ENCODE measurements at regions not wholly inside any gene's neighbourhood (a gene's known extent, or its start where the extent isn't known, plus 50 kb on each side); places are given as distances from the start of the nearest gene placed in this dataset.

DNA sequence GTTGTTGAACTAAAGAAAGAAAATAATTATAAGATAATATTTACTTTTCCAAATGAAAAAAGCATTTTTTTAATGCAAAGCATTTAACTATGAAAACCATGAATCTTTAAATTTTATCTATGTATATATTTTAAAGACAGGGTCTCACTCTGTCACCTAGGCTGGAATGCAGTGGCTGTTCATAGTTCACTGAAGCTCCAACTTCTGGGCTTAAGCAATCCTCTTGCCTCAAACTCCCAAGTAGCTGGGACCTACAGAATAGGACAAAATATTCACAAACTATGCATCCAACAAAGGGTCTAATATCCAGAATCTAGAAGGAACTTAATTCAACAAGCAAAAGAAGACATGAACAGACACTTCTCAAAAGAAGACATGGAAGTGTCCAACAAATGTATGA is 55.9 kb upstream of the ALB start:
- H3K4me3 ChIP-seq, result no peak overlapping the region
- H3K27me3 ChIP-seq, result no peaks in the 10 kb centered on the region
- H3K27ac ChIP-seq, result no peak overlapping the region
- no peaks in the 10 kb centered on the region for H3K4me1 ChIP-seq (ENCODE audit: insufficient read depth)
- H3K9me3 ChIP-seq, result no peaks in the 10 kb centered on the region
- TF ChIP-seq POLR2A (IDR thresholded peaks at IDR 0.05), result no peak
- TF ChIP-seq, protein P1, sequence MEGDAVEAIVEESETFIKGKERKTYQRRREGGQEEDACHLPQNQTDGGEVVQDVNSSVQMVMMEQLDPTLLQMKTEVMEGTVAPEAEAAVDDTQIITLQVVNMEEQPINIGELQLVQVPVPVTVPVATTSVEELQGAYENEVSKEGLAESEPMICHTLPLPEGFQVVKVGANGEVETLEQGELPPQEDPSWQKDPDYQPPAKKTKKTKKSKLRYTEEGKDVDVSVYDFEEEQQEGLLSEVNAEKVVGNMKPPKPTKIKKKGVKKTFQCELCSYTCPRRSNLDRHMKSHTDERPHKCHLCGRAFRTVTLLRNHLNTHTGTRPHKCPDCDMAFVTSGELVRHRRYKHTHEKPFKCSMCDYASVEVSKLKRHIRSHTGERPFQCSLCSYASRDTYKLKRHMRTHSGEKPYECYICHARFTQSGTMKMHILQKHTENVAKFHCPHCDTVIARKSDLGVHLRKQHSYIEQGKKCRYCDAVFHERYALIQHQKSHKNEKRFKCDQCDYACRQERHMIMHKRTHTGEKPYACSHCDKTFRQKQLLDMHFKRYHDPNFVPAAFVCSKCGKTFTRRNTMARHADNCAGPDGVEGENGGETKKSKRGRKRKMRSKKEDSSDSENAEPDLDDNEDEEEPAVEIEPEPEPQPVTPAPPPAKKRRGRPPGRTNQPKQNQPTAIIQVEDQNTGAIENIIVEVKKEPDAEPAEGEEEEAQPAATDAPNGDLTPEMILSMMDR (IDR thresholded peaks at IDR 0.05), result no peak
- DNase-seq, result no peak
- intact Hi-C loops (cut with DNase I), result loop anchor here in 1 of 4 donors (10.0 kb wide), 1 partner anchor 307 kb away; no protein-coding TSS in a partner anchor
- H3K36me3 ChIP-seq, result no peaks in the 10 kb centered on the region

DNA sequence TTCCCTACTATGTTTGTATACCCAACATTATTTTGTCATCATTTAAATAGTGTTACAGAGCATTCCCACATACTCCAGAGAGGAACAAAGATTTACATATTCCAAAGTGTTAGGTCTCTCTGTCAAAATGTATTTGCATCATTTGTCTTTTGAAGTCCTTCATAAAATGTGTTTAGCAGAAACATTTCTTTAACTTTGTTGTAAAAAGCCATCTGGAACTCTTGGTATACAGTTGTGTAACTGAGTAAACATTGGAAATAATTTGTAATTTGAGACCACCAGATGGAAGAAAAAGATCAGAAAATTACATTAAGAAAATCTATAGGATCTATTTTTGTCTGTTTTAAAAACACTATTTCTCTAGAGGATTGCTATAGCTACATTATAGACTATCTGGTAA is 56.6 kb upstream of the ALB start:
- intact Hi-C loops (cut with DNase I), result loop anchor here in 1 of 4 donors (10.0 kb wide), 1 partner anchor 307 kb away; no protein-coding TSS in a partner anchor
- no peak for DNase-seq
- H3K9me3 ChIP-seq, result no peaks in the 10 kb centered on the region
- H3K4me3 ChIP-seq, result no peak overlapping the region
- no peaks in the 10 kb centered on the region for H3K36me3 ChIP-seq
- H3K27ac ChIP-seq, result no peak overlapping the region
- no peak for TF ChIP-seq POLR2A (IDR thresholded peaks at IDR 0.05)
- TF ChIP-seq, protein P1 (IDR thresholded peaks at IDR 0.05), result no peak
- no peak for TF ChIP-seq EP300 (IDR thresholded peaks at IDR 0.05)
- no peaks in the 10 kb centered on the region for H3K27me3 ChIP-seq
- H3K4me1 ChIP-seq (ENCODE audit: insufficient read depth), result no peaks in the 10 kb centered on the region

DNA sequence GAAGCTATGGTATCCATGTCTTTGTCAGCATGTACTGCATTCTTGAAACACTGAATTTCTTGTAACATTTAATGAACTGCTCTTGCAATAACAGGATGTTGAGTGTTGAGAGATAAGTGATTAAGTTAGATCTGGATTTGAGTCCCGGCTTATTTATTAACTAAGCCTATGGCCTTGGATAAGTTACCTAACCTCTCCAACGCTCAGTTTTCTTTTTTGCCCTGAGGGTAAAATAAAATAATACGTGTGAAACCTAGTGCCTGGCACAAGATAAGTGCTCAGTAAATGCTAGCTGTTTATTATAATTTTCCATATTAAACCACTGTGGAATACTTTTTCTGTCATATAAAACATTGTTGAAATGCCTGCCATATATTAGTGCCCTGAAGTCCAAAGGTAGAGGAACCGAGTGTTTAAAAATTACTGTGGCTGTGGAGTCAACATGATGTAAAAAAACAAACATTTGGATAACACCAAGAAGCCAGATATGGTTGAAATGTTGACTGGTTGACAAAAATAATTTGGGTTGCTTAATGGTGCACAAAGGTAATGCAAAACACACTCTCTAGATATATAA is 58.6 kb upstream of the ALB start:
- Histone ChIP-seq H3K9me3 (no peaks in the 10 kb centered on the region), H3K27me3 (no peaks in the 10 kb centered on the region), H3K4me3 (no peak overlapping the region), H3K36me3 (no peaks in the 10 kb centered on the region), H3K4me1 (ENCODE audit: insufficient read depth) (no peaks in the 10 kb centered on the region), H3K27ac (no peak overlapping the region)
- intact Hi-C loops (cut with DNase I), result loop anchor here in 1 of 4 donors (10.0 kb wide), 1 partner anchor 309 kb away; no protein-coding TSS in a partner anchor
- WGBS, 3 donors, result 44 to 71% (median 60%) methylated on average over 4 of the region's 4 CpGs
- TF ChIP-seq, protein P1 (IDR thresholded peaks at IDR 0.05), result no peak
- TF ChIP-seq POLR2A (IDR thresholded peaks at IDR 0.05) (no peak), EP300 (IDR thresholded peaks at IDR 0.05) (no peak)
- no peak for DNase-seq

DNA sequence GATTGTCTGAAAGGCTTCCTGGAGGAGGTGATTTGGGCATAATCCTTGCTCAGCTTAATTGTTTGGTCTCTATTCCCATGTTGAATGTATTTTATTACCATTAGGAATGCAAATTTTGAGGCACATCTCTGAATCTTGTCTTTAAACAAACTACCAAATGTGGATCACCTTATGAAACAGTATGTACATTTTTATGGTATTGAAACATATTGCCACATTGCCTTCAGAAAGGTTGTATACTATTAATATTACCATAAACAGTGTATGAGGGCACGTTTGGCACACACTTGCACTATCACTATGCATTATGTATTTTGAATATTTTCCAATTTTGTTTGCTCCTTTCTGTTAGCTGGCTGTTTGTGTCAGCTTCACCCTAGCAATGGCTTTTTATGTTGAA is 60.0 kb upstream of the ALB start:
- DNase-seq, result no peak
- TF ChIP-seq EP300 (IDR thresholded peaks at IDR 0.05), result no peak
- TF ChIP-seq, protein P1 (IDR thresholded peaks at IDR 0.05), result no peak
- TF ChIP-seq POLR2A (IDR thresholded peaks at IDR 0.05), result no peak
- Histone ChIP-seq H3K27me3 (no peaks in the 10 kb centered on the region), H3K4me1 (ENCODE audit: insufficient read depth) (no peaks in the 10 kb centered on the region), H3K9me3 (no peaks in the 10 kb centered on the region), H3K27ac (no peak overlapping the region), H3K4me3 (no peak overlapping the region), H3K36me3 (no peaks in the 10 kb centered on the region)
- WGBS, 3 donors, result 89 to 100% (median 93%) methylated on average over 1 of the region's 1 CpG
- intact Hi-C loops (cut with DNase I), result loop anchor here in 2 of 4 donors (5.0 to 10.0 kb wide), 2 partner anchors 308 to 311 kb away; no protein-coding TSS in a partner anchor
